DOHH2 (cell line): ENCODE measurements at regions not wholly inside any gene's neighbourhood (a gene's known extent, or its start where the extent isn't known, plus 50 kb on each side); places are given as distances from the start of the nearest gene placed in this dataset.

Experiments used
- EZH2phosphoT487 ChIP-seq: fragments of 200-600 bp; sonication (generic); IDR thresholded peaks from 2 replicates; pipeline ENCODE4 v1.6.1; 2017; ENCODE audit warnings: borderline replicate concordance, mild to moderate bottlenecking, antibody characterized with exemption, low read length, moderate library complexity, mixed read lengths
- TF ChIP-seq, protein P1 (sequence below): fragments of 200-600 bp; sonication (generic); IDR thresholded peaks from one replicate; pipeline ENCODE4 v1.5.1; 2014; ENCODE audit warnings: antibody characterized with exemption, mild to moderate bottlenecking, low read depth, low read length; ENCODE audit not compliant: poor library complexity, severe bottlenecking

DNA sequence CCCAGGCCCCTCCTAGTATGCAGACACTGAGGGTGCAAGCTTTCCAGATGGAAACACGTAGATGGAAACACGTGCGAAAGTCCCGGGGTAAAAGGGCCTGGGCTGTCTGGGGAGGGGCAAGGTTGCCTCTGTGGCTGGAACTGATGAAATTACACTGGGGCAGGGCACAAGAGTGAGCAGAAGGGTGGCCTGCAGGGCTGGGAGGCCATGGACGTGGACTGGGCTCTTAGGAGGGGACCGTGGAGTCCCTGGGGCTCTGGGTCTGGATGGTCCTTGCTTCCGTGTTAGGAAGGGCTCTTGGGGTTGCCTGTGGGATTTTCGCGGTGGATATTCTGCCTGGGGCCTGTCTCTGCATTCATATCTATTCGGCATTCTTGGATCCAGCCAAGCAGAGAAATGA is 63.3 kb downstream of the IRX1 start:
- TF ChIP-seq, protein P1, sequence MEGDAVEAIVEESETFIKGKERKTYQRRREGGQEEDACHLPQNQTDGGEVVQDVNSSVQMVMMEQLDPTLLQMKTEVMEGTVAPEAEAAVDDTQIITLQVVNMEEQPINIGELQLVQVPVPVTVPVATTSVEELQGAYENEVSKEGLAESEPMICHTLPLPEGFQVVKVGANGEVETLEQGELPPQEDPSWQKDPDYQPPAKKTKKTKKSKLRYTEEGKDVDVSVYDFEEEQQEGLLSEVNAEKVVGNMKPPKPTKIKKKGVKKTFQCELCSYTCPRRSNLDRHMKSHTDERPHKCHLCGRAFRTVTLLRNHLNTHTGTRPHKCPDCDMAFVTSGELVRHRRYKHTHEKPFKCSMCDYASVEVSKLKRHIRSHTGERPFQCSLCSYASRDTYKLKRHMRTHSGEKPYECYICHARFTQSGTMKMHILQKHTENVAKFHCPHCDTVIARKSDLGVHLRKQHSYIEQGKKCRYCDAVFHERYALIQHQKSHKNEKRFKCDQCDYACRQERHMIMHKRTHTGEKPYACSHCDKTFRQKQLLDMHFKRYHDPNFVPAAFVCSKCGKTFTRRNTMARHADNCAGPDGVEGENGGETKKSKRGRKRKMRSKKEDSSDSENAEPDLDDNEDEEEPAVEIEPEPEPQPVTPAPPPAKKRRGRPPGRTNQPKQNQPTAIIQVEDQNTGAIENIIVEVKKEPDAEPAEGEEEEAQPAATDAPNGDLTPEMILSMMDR = no peak
- TF ChIP-seq EZH2phosphoT487 = no peak
